ENCODE measurements at regions not wholly inside any gene's neighbourhood (a gene's known extent, or its start where the extent isn't known, plus 50 kb on each side); places are given as distances from the start of the nearest gene placed in this dataset.

DNA sequence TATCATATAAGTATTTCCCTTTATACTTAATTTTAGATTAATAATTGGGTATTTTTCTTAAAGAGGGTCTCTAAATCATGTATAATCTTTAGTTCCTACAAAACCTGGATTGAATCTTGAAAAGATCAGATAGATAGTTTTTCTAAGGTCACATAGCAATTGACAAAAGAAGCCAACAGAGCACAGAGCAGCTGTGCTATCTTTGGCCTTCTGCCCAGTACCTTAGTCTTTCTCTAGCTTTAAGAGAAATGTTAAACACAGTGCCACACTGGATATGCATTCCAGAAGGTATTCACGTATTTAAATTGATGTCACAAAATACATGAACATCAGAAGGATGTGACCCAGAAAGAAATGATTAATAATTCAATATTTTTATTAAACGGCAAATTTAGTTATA lies 86.8 kb downstream of the C21orf91 start (continued):
- TF ChIP-seq EP300 (IDR thresholded peaks at IDR 0.05; ENCODE audit: borderline replicate concordance in 1 of 2, low read depth in 2 of 2, low read length in 2 of 2), result no peak
- TF ChIP-seq CREB1 (IDR thresholded peaks at IDR 0.05), result no peak
- no peak for TF ChIP-seq RNF2 (IDR thresholded peaks at IDR 0.05; ENCODE audit: borderline replicate concordance, low read depth, low read length, missing control alignments, poor library complexity, severe bottlenecking)

Measured in H1 (cell line).